ENCODE measurements at regions not wholly inside any gene's neighbourhood (a gene's known extent, or its start where the extent isn't known, plus 50 kb on each side); places are given as distances from the start of the nearest gene placed in this dataset.

- Histone ChIP-seq H2AFZ (ENCODE audit: low read length) (no peak overlapping the region), H3K4me3 (replicated peaks in 1 of 4; ENCODE audit: control extremely low read depth in 1 of 4, insufficient read depth in 1 of 4, low read depth in 3 of 4, low read length in 4 of 4) (no peak overlapping the region), H3K36me3 (ENCODE audit: control insufficient read depth, insufficient read depth, low read length) (no peaks in the 10 kb centered on the region), H3K27ac (ENCODE audit: insufficient read depth, low read length) (no peak overlapping the region), H3K27me3 (ENCODE audit: control insufficient read depth, insufficient read depth, low read length) (no peaks in the 10 kb centered on the region), H3K4me2 (ENCODE audit: extremely low read depth, insufficient read depth, low read length) (no peak overlapping the region), H3K4me1 (ENCODE audit: control insufficient read depth, extremely low read depth, insufficient read depth, low read length) (no peaks in the 10 kb centered on the region), H3K79me2 (ENCODE audit: control insufficient read depth, insufficient read depth, low read length) (no peaks in the 10 kb centered on the region), H3K9me3 (ENCODE audit: control insufficient read depth, insufficient read depth, low read depth, low read length) (no peaks in the 10 kb centered on the region), H4K20me1 (ENCODE audit: control insufficient read depth, extremely low read depth, insufficient read depth, low read length) (no peaks in the 10 kb centered on the region), H3K9ac (ENCODE audit: insufficient read depth, low read length) (no peak overlapping the region)
- DNase-seq (ENCODE audit: low read depth in 2 of 2): no peak
- no peak for TF ChIP-seq EZH2 (IDR thresholded peaks at IDR 0.05; ENCODE audit: low read length, missing control alignments)
- TF ChIP-seq, protein P1, sequence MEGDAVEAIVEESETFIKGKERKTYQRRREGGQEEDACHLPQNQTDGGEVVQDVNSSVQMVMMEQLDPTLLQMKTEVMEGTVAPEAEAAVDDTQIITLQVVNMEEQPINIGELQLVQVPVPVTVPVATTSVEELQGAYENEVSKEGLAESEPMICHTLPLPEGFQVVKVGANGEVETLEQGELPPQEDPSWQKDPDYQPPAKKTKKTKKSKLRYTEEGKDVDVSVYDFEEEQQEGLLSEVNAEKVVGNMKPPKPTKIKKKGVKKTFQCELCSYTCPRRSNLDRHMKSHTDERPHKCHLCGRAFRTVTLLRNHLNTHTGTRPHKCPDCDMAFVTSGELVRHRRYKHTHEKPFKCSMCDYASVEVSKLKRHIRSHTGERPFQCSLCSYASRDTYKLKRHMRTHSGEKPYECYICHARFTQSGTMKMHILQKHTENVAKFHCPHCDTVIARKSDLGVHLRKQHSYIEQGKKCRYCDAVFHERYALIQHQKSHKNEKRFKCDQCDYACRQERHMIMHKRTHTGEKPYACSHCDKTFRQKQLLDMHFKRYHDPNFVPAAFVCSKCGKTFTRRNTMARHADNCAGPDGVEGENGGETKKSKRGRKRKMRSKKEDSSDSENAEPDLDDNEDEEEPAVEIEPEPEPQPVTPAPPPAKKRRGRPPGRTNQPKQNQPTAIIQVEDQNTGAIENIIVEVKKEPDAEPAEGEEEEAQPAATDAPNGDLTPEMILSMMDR (conservative IDR thresholded peaks at IDR 0.05 in 1 of 2, IDR thresholded peaks at IDR 0.05 in 1 of 2; ENCODE audit: low read depth in 1 of 2, low read length in 2 of 2): no peak
Measured at GRCh38 chr4:116736756-116737155, 348.6 kb downstream of the TRAM1L1 start.

GRCh38 chr4:116734178-116734577 lies 351.2 kb downstream of the TRAM1L1 start:
- Histone ChIP-seq H3K4me1 (ENCODE audit: control insufficient read depth, extremely low read depth, insufficient read depth, low read length) (no peaks in the 10 kb centered on the region), H3K4me2 (ENCODE audit: extremely low read depth, insufficient read depth, low read length) (no peak overlapping the region), H3K27me3 (ENCODE audit: control insufficient read depth, insufficient read depth, low read length) (no peaks in the 10 kb centered on the region), H3K36me3 (ENCODE audit: control insufficient read depth, insufficient read depth, low read length) (no peaks in the 10 kb centered on the region), H4K20me1 (ENCODE audit: control insufficient read depth, extremely low read depth, insufficient read depth, low read length) (no peaks in the 10 kb centered on the region), H3K9me3 (ENCODE audit: control insufficient read depth, insufficient read depth, low read depth, low read length) (no peaks in the 10 kb centered on the region), H3K9ac (ENCODE audit: insufficient read depth, low read length) (no peak overlapping the region), H3K27ac (ENCODE audit: insufficient read depth, low read length) (no peak overlapping the region), H3K79me2 (ENCODE audit: control insufficient read depth, insufficient read depth, low read length) (no peaks in the 10 kb centered on the region), H3K4me3 (replicated peaks in 1 of 4; ENCODE audit: control extremely low read depth in 1 of 4, insufficient read depth in 1 of 4, low read depth in 3 of 4, low read length in 4 of 4) (no peak overlapping the region), H2AFZ (ENCODE audit: low read length) (no peak overlapping the region)
- DNase-seq (ENCODE audit: low read depth in 2 of 2): no peak
- TF ChIP-seq, protein P1 (conservative IDR thresholded peaks at IDR 0.05 in 1 of 2, IDR thresholded peaks at IDR 0.05 in 1 of 2; ENCODE audit: low read depth in 1 of 2, low read length in 2 of 2): no peak
- TF ChIP-seq EZH2 (IDR thresholded peaks at IDR 0.05; ENCODE audit: low read length, missing control alignments): no peak

GRCh38 chr4:116733370-116733769 lies 352.0 kb downstream of the TRAM1L1 start:
- Histone ChIP-seq H3K9ac (ENCODE audit: insufficient read depth, low read length) (no peak overlapping the region), H3K27ac (ENCODE audit: insufficient read depth, low read length) (no peak overlapping the region), H3K4me3 (replicated peaks in 1 of 4; ENCODE audit: control extremely low read depth in 1 of 4, insufficient read depth in 1 of 4, low read depth in 3 of 4, low read length in 4 of 4) (no peak overlapping the region), H2AFZ (ENCODE audit: low read length) (no peak overlapping the region), H3K79me2 (ENCODE audit: control insufficient read depth, insufficient read depth, low read length) (no peaks in the 10 kb centered on the region), H3K27me3 (ENCODE audit: control insufficient read depth, insufficient read depth, low read length) (no peaks in the 10 kb centered on the region), H3K36me3 (ENCODE audit: control insufficient read depth, insufficient read depth, low read length) (no peaks in the 10 kb centered on the region), H3K9me3 (ENCODE audit: control insufficient read depth, insufficient read depth, low read depth, low read length) (no peaks in the 10 kb centered on the region), H3K4me2 (ENCODE audit: extremely low read depth, insufficient read depth, low read length) (no peak overlapping the region), H3K4me1 (ENCODE audit: control insufficient read depth, extremely low read depth, insufficient read depth, low read length) (no peaks in the 10 kb centered on the region), H4K20me1 (ENCODE audit: control insufficient read depth, extremely low read depth, insufficient read depth, low read length) (no peaks in the 10 kb centered on the region)
- no peak for TF ChIP-seq EZH2 (IDR thresholded peaks at IDR 0.05; ENCODE audit: low read length, missing control alignments)
- TF ChIP-seq, protein P1 (conservative IDR thresholded peaks at IDR 0.05 in 1 of 2, IDR thresholded peaks at IDR 0.05 in 1 of 2; ENCODE audit: low read depth in 1 of 2, low read length in 2 of 2): no peak
- no peak for DNase-seq (ENCODE audit: low read depth in 2 of 2)
